Pancreas (tissue), 10 donors: ENCODE measurements at regions not wholly inside any gene's neighbourhood (a gene's known extent, or its start where the extent isn't known, plus 50 kb on each side); places are given as distances from the start of the nearest gene placed in this dataset.

Experiments used
- ATAC-seq, 4 donors: fragments of 200-7000 bp; cut with Tn5 transposase; one replicate each; pipeline versions ENCODE4 v1.8.0 to v1.9.1; 2020; ENCODE audit warnings: mild to moderate bottlenecking in 4 of 4, moderate library complexity in 4 of 4
- DNase-seq, 6 donors: peaks; one replicate each; pipeline ENCODE4 v3.0.0-alpha.2; 2020
- FAIRE-seq: peaks from 2 replicates; lab custom pipeline; 2012; peaks lifted over from hg19 to GRCh38; lab: Jason Lieb, UNC
- H3K27ac ChIP-seq, 4 donors: fragments of 200-600 bp; sonication (generic); 1 replicate in 3 of 4; 2 replicates in 1 of 4; pipeline versions ENCODE4 v1.5.0 to v1.8.0; 2020
- H3K27me3 ChIP-seq, 4 donors: fragments of 200-600 bp; one replicate each; pipeline ENCODE4 v1.8.0; 2021
- H3K36me3 ChIP-seq, 3 donors: fragments of 200-600 bp; sonication (generic) in 1 of 3; one replicate each; pipeline versions ENCODE4 v1.5.0 to v1.8.0; 2020 to 2021
- H3K4me1 ChIP-seq, 3 donors: fragments of 200-600 bp; one replicate each; pipeline ENCODE4 v1.8.0; 2021
- H3K4me3 ChIP-seq, 4 donors: fragments of 200-600 bp; sonication (generic) in 2 of 4; one replicate each; pipeline versions ENCODE4 v1.5.0 to v1.8.0; 2020 to 2021
- H3K9me3 ChIP-seq, 4 donors: fragments of 200-600 bp; one replicate each; pipeline ENCODE4 v1.8.0; 2021
- CTCF ChIP-seq, 4 donors: fragments of 200-600 bp; sonication (generic) in 3 of 4; IDR thresholded peaks; one replicate each; pipeline versions ENCODE4 v1.5.0 to v1.8.0; 2021; ENCODE audit warnings: antibody characterized with exemption in 4 of 4
- WGBS, 2 donors: extraction: QIAGEN DNeasy Blood & Tissue Kit; methylation state at CpG; one replicate each; pipeline ENCODE4 v1.1.7; 2013; 5-methylcytosine and 5-hydroxymethylcytosine counted together
- intact Hi-C, 3 donors: fragments of 100-400 bp; cut with DNase I; formaldehyde crosslinking; loops; one replicate each; pipeline versions ENCODE4 v1.11.1 to v1.14.2; 2022
- donor health status: healthy with polysubstance abuse.
- donor health status: DM: no; HTN: no; CAD: no; lungs with moderate emphysema.
- donor health status: DM: no; HTN: no; CAD: no.
- donor health status: control.
- donor health status: control.
- donor health status: Bipolar disorder and iron deficiency.
- donor health status: DM: yes; HTN: yes; CAD: no.
- donor health status: DM: no; HTN: no; CAD: no.
- donor health status: DM: no; HTN: no; CAD: no.
- donor health status: DM: yes; HTN: yes; CAD: no.

- no peak overlapping the region for H3K4me3 ChIP-seq
- H3K4me1 ChIP-seq = peaks cover 0 to 18% (median 10%) of the 10 kb centered on the region in 3 donors
- no peak for DNase-seq
- H3K36me3 ChIP-seq = no peaks in the 10 kb centered on the region
- no peak for FAIRE-seq
- ATAC-seq = no peak
- TF ChIP-seq CTCF (IDR thresholded peaks at IDR 0.05) = no peak
- H3K9me3 ChIP-seq = no peaks in the 10 kb centered on the region
- intact Hi-C loops = no loop called here
- WGBS, 2 donors = 79 to 80% methylated on average over 3 of the region's 3 CpGs
- H3K27ac ChIP-seq = no peak overlapping the region
- no peaks in the 10 kb centered on the region for H3K27me3 ChIP-seq
These were observed 205.3 kb upstream of the RAB4A start for GRCh38 chr1:229065613-229066012.

DNA sequence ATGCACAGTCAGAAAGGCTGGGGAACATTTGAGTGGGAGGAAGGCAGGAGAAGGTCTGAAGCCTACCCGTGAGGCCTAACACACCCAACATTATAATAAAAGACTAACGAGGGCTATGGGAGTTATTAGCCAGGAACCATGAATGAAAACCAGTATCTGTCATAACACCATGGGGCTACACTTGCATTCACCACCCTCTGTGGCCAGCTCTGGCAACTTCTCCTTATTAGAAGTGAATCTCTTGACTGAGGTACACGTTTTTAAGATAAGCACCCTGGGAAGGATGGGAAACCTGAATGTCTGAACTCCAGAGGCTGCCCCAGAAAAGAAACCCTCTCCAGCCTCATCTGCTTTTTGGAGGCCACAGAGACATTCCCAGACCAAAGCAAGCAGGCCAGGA, 204.3 kb upstream of the RAB4A start:
- 64 to 69% methylated on average over 3 of the region's 3 CpGs for WGBS, 2 donors
- H3K27ac ChIP-seq = no peak overlapping the region

GRCh38 chr1:229067546-229067945, 203.4 kb upstream of the RAB4A start:
- no peak for ATAC-seq
- WGBS, 2 donors = 78 to 90% methylated on average over 5 of the region's 5 CpGs

More for the DNA sequence above, 204.3 kb upstream of the RAB4A start:
- no peak for FAIRE-seq
- intact Hi-C loops = no loop called here
- H3K4me3 ChIP-seq = no peak overlapping the region
- H3K27me3 ChIP-seq = no peaks in the 10 kb centered on the region
- no peak for DNase-seq
- H3K4me1 ChIP-seq = peaks cover 0 to 18% (median 10%) of the 10 kb centered on the region in 3 donors
- no peak for ATAC-seq
- H3K36me3 ChIP-seq = no peaks in the 10 kb centered on the region
- H3K9me3 ChIP-seq = no peaks in the 10 kb centered on the region
- no peak for TF ChIP-seq CTCF (IDR thresholded peaks at IDR 0.05)

GRCh38 chr1:229068270-229068987, 202.5 kb upstream of the RAB4A start:
- H3K9me3 ChIP-seq = no peaks in the 10 kb centered on the region
- peak in 1 of 6 donors; percentile 58 for DNase-seq
- intact Hi-C loops = no loop called here
- no peaks in the 10 kb centered on the region for H3K36me3 ChIP-seq
- WGBS, 2 donors = 43 to 60% methylated on average over 7 of the region's 7 CpGs
- H3K27me3 ChIP-seq = no peaks in the 10 kb centered on the region
- no peak for FAIRE-seq
- ATAC-seq = peak in 2 of 4 donors; percentile 60 to 66
- no peak overlapping the region for H3K4me3 ChIP-seq
- H3K27ac ChIP-seq = no peak overlapping the region
- TF ChIP-seq CTCF (IDR thresholded peaks at IDR 0.05) = no peak
- H3K4me1 ChIP-seq = peaks cover 0 to 18% (median 10%) of the 10 kb centered on the region in 3 donors

More at GRCh38 chr1:229067546-229067945, 203.4 kb upstream of the RAB4A start:
- no peaks in the 10 kb centered on the region for H3K27me3 ChIP-seq
- no peak for FAIRE-seq
- intact Hi-C loops = no loop called here
- DNase-seq = no peak
- H3K4me1 ChIP-seq = peaks cover 0 to 18% (median 10%) of the 10 kb centered on the region in 3 donors
- H3K27ac ChIP-seq = no peak overlapping the region
- H3K4me3 ChIP-seq = no peak overlapping the region
- no peak for TF ChIP-seq CTCF (IDR thresholded peaks at IDR 0.05)
- H3K36me3 ChIP-seq = no peaks in the 10 kb centered on the region
- H3K9me3 ChIP-seq = no peaks in the 10 kb centered on the region

- DNase-seq (no peak), FAIRE-seq (no peak), ATAC-seq (no peak)
- no peak overlapping the region for H3K4me3 ChIP-seq
- no peaks in the 10 kb centered on the region for H3K9me3 ChIP-seq
- H3K4me1 ChIP-seq = peaks cover 0 to 11% (median 2%) of the 10 kb centered on the region in 3 donors
- intact Hi-C loops = no loop called here
- H3K27ac ChIP-seq = no peak overlapping the region
- no peak for TF ChIP-seq CTCF (IDR thresholded peaks at IDR 0.05)
- H3K27me3 ChIP-seq = no peaks in the 10 kb centered on the region
- no peaks in the 10 kb centered on the region for H3K36me3 ChIP-seq
These were observed 201.7 kb upstream of the RAB4A start for GRCh38 chr1:229069176-229069575.
